Cardiac septum (tissue), 1 donor: ENCODE measurements at regions not wholly inside any gene's neighbourhood (a gene's known extent, or its start where the extent isn't known, plus 50 kb on each side); places are given as distances from the start of the nearest gene placed in this dataset.
"Not testable (repeated sequence)": the region's sequence is repeated elsewhere in the genome, so short reads cannot be mapped to it uniquely, and the experiment has no call there.

Experiments
- DNase-seq: peaks from one replicate; pipeline ENCODE4 v3.0.0-alpha.2; 2020; ENCODE audit warnings: low spot score
- intact Hi-C: fragments of 100-400 bp; cut with DNase I; formaldehyde crosslinking; loops from one replicate; pipeline ENCODE4 v1.14.0; 2022
- donor health status: DM: no; HTN: no; CAD: no.

DNA sequence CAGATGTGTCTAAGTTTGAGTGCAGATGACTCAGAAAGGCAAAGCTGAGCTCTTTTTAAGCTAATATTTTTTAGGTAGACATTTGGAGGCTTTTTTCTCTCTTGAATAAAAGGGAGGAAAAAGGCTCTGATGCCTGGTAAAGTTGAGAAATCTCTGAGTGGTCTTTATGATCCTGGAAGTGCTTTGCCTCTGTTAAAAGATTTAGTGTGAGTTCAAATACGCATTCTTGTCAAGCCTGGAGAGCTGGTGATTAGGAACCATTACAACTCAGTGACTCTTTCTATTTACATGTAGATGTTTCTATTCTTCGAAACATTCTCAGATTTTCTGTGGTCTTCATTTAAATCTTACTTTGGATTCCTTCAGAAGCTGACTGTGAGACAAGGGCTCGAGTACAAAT, 143.4 kb upstream of the MED14 start:
- no peak for DNase-seq
- intact Hi-C loops, result loop anchor here (5.0 to 10.0 kb wide), 2 partner anchors 126 to 234 kb away; no protein-coding TSS in a partner anchor

GRCh38 chrX:40879172-40879571, 143.8 kb upstream of the MED14 start:
- DNase-seq, result not testable (repeated sequence)
- intact Hi-C loops, result loop anchor here (5.0 to 10.0 kb wide), 2 partner anchors 126 to 233 kb away; no protein-coding TSS in a partner anchor

DNA sequence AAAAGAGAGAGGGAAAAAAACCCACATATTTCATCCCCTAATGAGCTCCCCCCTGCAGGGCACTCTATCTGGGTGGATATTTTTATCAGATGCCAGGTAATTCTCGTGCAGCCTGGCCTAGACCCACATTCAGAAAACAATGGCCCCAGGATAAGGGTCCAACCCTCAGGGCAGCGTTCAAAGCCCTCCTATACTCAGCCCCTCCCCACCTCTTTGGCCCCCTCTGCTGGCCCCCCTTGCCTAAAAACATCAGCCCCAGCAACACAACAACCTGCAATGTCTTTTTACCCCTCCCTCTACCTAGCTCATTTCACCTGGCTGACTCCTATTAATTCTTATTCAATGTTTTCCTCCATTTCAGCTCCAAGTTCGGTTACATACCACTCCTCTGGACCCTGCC, 145.4 kb upstream of the MED14 start:
- no peak for DNase-seq
- intact Hi-C loops, result no loop called here

GRCh38 chrX:40883021-40883619, 147.8 kb upstream of the MED14 start:
- intact Hi-C loops, result no loop called here
- DNase-seq, result no peak

DNA sequence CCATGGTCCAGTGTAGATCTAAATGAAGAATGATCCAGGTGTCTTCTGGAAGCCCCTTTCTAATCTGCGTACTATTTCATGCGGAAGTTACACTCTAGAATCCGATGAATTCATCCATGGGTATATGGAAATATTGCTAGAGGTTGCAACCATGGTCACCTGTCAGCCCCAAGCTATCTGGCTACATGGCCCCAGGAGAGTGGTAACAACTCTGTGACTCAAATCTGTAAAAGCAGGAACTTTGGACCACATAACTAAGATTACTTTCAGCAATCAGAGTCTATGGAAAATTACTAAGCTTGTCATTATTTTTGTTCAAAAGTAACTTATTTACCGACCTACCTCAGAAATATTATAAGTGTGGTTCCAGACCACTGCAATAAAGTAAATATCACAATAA, 150.6 kb upstream of the MED14 start:
- DNase-seq, result no peak
- intact Hi-C loops, result no loop called here

DNA sequence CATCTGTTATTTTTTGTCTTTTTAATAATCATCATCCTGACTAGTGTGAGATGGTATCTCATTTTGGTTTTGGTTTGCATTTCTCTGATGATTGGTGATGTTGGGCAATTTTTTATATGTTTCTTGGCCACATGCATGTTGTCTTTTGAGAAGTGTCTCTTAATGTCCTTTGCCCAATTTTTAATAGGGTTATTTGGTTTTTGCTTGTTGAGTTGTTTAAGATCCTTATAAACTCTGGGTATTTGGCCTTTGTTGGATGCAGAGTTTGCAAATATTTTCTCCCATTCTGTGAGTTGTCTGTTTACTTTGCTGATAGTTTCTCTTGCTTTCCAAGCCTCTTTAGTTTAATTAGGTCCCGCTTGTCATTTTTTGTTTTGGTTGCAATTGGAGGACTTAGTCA, 152.1 kb upstream of the MED14 start:
- intact Hi-C loops, result no loop called here
- DNase-seq, result no peak

- intact Hi-C loops, result no loop called here
These were observed 156.5 kb upstream of the MED14 start for GRCh38 chrX:40891798-40892197.

DNA sequence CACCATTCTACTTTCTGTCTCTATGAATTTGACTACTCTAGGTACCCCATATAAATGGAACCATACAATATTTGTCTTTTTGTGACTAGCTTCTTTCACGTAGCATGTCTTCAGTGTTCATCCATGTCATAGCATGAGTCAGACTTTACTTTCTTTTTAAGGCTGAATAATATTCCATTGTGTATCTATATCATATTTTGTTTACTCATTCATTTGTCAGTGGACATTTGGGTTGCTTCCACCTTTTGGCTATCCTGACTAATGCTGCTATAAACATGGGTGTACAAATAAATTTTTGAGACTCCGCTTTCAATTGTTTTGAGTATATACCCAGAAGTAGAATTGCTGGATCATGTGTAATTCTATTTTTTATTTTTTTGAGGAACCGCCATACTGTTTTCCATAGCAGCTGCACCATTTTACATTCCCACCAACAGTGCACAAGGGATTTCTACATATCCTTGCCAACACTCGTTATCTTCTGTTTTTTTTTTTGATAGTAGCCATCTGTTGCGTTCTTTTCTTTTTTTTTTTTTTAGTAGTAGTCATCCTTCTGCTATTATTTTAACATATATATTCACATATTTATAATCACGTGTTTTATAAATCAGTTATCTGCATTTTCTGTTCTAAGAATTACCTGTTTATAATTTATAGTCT, 158.0 kb upstream of the MED14 start:
- DNase-seq, result no peak
- intact Hi-C loops, result no loop called here

More at GRCh38 chrX:40891798-40892197, 156.5 kb upstream of the MED14 start:
- no peak for DNase-seq

- DNase-seq, result no peak
- intact Hi-C loops, result no loop called here
These were observed 159.9 kb upstream of the MED14 start for GRCh38 chrX:40895246-40895645.

GRCh38 chrX:40897718-40898270, 162.5 kb upstream of the MED14 start:
- intact Hi-C loops, result no loop called here
- DNase-seq, result no peak

DNA sequence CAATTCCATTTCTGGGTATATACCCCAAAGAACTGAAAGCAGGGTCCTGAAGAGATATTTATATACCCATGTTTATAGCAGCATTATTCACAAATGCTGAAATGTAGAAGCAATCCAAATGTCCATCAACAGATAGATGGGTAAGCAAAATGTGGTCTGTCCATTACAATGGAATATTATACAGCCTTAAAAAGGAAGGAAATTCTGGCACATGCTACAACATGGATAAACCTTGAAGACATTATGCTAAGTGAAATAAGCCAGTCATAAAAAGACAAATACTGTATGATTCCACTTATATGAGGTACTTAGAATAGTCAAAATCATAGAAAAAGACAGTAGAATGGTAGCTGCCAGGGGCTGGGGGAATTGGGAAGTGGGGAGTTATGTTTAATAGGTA, 169.4 kb upstream of the MED14 start:
- intact Hi-C loops, DNase-seq: not testable (repeated sequence)

GRCh38 chrX:40908026-40908425, 172.7 kb upstream of the MED14 start:
- no peak for DNase-seq
- intact Hi-C loops, result no loop called here

GRCh38 chrX:40908857-40909475, 173.6 kb upstream of the MED14 start:
- intact Hi-C loops, result no loop called here
- DNase-seq, result no peak

GRCh38 chrX:40912166-40912565, 173.1 kb upstream of the USP9X start:
- no peak for DNase-seq
- intact Hi-C loops, result no loop called here

- DNase-seq, result no peak
- intact Hi-C loops, result no loop called here
These were observed 172.7 kb upstream of the USP9X start for GRCh38 chrX:40912576-40912975.

DNA sequence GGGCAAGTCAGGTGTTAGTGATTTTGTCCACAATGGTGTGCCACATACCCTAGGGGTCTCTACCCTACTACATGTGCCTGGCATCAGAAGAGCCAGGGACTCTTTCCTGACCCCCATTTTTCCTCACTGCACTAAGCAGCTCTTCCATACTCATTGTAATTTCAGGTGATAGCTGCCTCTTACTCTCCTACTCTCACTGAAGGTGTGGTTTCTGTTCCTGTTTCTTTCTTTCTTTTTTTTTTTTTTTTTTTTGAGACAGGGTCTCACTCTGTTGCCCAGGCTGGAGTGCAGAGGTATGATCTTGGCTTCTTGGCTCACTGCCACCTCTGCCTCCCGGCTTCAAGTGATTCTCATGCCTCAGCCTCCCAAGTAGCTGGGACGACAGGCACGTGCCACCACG, 164.9 kb upstream of the USP9X start:
- DNase-seq, result no peak
- intact Hi-C loops, result no loop called here

DNA sequence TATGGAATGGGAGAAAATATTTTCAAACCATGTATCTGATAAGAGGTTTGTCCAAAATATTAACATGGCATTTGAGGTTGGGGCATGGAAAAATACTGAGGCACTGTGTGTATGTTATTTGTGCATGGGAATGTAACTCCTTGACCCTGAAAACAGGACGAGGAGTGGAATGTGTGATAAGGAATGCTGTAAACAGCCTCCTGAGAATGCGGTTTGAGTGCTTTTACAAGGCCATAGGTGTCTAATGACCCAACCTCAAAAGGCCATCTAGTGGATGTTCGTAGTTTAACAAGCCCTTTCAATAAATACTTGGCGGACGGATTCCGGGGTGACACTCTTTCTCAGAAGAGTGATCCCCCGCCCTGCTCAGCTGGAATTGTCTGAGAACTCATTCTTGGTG, 162.9 kb upstream of the USP9X start:
- intact Hi-C loops, result no loop called here
- no peak for DNase-seq

DNA sequence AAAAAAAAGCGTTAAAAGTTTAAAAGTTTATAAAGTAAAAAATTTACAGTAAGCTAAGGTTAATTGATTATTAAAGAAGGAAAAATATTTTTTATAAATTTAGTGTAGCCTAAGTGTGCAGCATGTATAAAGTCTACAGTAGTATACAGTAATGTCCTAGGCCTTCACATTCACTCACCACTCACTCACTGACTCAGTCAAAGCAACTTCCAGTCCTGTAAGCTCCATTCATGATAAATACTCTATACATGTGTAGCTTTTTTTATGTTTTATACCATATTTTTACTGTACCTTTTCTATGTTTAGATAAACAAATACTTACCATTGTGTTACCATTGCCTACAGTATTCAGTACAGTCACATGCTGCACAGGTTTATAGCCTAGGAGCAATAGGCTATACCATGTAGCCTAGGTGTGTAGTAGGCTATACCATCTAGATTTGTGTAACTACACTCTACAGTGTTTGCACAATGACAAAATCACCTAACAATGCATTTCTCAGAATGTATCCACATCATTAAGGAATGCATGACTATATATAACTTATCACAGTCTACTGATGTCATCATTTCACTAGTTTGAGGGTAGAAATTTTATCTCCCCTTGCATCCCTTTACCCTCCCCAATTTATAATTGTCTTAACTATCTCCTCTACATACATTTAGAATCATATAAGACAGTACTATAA, 158.4 kb upstream of the USP9X start:
- DNase-seq, intact Hi-C loops: not testable (repeated sequence)

GRCh38 chrX:40928076-40928475, 157.2 kb upstream of the USP9X start:
- intact Hi-C loops, result no loop called here
- no peak for DNase-seq

DNA sequence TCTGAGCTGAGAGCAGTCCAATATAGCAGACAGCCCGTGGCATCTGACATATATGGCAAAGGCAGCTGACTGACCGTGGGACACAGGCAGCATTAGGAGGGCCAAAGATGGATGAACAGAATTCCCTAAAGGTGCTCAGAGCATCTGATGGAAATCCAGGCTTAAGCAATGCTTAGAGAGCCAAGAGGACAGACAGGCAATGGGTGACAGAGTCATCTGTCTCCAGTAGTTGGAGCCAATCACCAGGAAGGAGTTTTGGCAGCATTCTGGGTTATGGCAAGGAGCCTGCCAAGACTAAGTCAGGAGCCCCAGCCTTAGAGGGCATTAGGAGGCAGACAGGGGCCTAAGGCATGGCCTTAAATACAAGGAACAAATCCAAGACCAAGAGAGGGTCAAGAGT, 153.3 kb upstream of the USP9X start:
- intact Hi-C loops, result no loop called here
- no peak for DNase-seq
